Stimulated activated CD8-positive, alpha-beta memory T cell treated with anti-CD3 and anti-CD28 coated beads, Interleukin-15, amount 100 ng/mL, for 48 hours (primary cell): ENCODE measurements at regions not wholly inside any gene's neighbourhood (a gene's known extent, or its start where the extent isn't known, plus 50 kb on each side); places are given as distances from the start of the nearest gene placed in this dataset.

Source experiments
- DNase-seq, 2 donors: peaks; one replicate each; pipeline ENCODE4 v3.0.0-alpha.2; 2020; ENCODE audit warnings: low read depth in 2 of 2

DNA sequence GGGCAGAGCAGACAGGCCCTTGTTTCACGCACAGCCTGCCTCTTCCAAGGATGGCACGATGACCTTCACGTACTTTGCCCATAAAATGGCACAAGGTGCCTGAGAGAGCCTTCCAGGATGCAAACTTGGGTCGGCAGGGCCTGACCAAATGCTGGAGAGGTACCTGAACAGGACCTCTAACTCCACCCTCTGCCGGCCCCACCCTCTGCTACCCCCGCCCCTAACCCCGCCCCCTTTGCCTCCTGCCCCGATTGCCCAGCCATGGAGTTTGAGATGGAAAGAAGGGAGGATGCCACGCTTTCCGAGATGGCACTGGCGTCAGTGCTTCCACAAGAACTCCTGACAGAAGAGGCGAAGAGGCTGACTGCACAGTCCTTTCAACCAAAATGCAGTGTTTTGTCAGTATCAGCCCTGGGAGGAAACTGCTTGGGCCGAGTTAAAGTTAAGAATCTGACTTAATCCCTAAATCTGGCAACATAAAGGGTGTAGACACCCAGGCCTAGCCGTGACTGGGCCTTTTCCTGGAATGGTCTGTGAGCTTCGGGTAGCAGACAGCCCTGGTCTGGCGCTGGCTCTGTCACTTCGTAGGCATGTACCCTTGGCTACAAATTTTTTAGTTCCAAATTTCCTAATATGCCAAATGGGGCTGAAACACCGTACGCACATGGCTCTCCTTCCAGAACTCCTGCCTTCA lies 230.3 kb upstream of the RGMA start:
- no peak for DNase-seq

DNA sequence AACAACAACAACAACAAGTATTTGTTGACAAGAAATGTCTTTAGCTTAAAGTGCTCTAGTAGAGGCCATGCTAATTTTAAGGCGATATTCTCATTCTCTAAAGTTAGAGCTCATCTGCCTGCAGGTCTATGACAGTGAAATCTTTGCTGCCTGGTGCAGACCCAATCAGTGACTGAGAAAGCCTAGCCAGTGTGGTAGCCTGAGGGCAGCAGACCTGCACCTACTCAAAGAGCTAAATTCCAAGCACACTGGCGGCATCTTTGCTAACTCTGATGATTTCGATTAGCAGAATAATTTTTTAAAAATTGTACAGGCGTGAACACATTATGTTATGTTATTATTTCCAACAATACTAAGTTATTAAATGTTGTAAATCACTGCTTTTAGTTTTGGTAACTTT lies 228.8 kb upstream of the RGMA start:
- no peak for DNase-seq

DNA sequence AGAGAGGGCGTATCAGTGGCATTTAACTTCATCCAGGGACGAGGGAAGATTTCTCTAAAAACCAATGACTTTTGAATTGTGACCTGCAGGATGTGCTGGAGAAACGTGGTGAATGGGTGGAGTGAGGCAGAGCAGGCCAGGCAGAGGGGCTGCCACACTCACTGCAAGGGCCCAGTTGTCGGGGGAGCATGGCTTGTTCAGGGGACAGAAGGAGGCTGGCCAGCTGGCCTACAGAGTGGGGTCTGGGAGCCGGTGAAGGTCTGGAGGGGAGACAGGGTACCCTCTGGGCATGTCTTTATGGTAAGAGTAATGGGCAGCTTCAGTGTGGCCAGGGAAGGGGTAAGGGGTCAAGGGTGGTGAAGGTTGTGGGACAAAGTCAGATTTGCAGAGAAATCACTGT lies 225.2 kb upstream of the RGMA start:
- DNase-seq, result no peak

DNA sequence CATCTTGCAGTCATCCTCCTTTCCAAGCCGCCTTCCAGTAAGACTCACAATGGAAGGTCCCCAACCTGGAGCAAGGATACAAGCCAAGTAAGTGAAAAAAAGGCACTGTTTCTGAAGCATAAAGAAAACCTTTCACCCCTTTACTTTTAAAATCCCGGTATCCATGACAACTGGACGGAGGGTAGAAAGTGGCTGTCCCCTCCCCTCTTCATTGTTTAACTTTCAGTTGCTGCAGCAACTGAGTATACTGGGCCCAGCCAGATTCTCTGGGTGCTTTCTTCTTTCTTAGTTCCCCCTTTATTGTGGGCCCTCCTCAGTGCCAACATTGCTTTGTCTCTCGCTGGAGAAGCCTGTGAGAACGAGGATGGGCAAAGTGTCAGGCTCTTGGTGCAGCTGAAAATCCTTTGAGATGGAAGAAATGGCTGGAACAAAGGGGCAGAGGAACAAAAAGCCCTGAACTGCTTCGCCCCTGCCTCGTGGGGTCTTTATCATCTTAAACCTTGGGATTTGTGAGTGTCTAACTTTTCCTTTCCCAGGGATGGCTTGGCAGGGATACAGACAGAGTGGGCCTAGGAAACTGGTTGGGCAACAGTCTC lies 224.0 kb upstream of the RGMA start:
- no peak for DNase-seq

DNA sequence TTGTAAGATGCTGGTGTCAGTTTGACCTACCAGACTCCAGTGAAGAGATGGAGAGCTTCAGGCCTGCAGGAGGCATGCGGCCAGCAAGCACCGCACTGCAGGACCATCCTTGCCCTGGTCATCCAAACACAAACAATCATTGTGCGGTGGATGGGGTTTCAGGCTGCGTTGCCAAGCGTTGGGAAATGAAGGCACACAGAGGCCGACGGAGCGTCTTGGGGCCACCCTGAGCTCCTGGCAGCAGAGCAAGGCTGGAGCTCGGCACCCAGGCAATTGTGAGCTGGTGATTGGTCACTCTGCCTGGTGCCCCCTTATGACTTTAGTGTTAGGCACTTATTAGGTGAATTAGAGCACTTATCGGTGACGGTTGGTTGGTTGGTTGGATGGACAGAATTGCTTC lies 222.6 kb upstream of the RGMA start:
- no peak for DNase-seq

DNA sequence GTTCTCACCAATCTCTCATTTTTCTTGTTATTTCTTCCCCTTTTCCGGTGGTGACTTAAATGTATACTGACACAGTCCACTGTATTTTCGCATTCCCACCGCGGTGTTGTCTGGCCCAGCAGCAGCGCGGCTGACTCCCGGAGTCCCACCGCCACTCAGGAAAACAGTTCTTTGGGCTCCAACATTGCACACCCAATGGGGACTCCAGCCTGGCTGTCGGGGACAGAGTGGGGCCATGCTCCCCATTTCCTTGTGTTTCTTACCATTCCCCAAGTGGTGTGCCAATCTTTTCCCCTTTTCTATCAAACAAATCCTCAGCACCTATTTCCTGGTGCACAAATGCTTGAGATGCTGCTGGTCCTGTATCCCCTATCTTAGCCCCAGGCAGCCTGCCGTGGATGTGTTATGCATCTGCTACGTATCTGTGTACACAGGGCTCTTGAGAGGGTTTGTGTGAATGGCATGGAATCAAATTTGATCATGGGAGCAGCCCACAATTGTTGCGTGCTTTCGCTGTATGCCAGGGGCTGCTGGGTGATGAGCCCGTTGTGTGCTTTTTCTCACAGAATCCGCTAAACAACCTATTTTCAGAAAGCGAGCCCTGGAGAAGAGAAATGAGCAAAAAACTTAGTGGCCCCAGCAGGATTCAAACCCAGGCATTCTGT lies 219.1 kb upstream of the RGMA start:
- DNase-seq, result no peak

DNA sequence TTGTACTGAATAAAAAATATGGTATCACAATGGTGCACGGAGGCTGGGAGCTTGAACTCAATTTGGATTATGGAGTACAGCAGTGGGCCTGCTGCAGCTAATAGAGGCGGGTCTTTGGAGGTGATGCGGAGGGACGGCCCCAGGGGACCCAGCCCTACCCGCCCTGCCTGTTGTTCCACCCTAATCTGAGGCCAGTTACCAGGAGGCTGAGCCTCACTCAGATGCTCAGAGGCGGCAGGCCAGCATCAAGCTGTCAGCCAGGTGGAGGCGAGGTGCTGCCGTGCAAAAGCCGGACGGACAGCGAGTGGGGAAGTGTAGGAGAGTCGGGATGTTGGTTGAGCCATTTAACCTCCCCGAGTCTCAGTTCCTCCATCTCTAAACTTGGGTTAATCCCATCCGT lies 218.5 kb upstream of the RGMA start:
- DNase-seq, result no peak

DNA sequence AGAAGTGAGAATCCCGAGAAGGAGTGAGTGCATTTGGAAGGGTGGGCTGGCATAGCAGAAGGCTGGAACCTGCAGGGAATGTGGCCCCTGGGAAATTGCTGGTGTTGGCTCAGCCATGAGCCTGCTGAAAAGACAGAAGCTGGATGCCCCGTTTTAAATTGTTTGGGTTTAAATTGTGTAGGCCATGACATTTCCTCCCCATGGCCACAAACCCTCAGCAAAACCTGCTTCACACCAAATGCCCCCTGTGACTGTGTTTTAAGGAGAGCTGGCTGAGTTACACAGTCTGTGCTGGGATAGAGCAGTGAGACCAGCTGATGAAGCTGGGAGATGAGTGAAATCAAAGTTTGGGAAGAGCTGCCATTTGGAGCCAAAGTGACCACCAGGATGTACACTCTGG lies 216.3 kb upstream of the RGMA start:
- DNase-seq, result no peak

DNA sequence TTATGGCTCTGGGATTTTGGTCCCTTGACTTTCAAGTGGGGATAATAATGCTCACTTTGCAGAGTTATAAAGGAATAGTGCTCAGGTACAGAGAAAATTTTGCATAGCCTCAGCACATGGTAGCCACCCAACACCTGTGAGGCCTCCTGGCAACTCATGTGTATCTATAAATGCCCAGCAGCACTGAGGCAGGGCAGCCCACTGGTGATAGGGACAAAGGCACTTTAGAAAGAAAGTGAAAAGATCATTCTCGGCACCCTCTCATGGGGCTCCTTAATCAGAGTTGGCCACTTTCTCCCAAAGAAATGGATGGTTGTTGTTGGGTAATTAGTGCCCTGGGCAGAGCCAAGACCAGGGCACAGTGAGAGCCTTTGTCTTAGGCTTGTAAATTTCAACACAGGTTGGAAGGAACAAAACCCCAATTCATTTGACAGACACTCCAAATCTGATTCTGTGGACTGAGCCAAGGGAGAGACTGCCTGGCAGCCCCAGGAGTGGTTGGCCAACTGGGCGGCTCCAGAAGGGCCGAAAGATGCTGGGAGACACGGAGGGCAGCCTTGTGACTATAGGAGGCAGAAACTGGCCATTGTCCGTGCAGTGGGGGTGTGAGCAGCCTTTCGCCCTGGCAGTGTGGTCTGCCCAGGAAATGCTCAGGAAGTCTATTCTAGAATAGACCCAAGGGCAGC lies 213.2 kb upstream of the RGMA start:
- no peak for DNase-seq

DNA sequence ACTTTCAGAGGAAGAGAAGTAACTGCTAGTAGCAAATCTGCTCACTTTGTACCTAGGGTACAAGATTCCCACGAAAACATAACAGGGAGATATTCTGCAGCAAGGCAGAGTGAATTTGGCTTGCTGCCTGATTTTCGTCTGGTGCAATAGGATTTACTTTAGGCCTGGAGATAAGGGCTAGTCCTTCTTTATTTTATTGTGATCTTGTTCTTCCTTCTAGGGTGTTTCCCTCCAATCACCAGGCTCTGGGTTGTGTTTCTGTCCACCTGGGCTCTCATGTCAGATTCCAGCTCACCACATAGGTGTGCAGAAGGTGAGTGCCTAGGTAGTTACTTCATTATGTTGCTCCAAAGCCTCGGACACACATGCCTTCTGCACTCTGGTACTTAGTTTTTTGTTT lies 211.8 kb upstream of the RGMA start:
- no peak for DNase-seq

DNA sequence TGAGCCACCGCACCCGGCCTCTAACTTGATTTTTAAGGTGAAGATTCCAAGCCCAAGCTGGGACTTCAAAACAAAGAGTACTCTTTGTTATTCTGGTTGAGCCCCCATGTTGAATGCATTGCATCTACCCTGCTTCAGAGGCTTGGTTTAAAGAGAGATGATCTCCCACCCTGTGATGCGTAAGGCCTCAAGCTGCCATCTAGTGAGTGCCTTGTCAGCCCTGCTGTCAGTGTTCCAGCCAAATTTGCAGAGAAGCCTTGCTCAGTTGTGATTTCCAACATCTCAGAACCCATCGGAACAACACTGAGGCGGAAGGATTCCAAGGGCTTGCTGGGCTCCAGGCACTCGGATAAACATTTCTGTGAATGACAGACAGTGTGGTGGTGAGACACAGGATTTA lies 210.7 kb upstream of the RGMA start:
- no peak for DNase-seq

DNA sequence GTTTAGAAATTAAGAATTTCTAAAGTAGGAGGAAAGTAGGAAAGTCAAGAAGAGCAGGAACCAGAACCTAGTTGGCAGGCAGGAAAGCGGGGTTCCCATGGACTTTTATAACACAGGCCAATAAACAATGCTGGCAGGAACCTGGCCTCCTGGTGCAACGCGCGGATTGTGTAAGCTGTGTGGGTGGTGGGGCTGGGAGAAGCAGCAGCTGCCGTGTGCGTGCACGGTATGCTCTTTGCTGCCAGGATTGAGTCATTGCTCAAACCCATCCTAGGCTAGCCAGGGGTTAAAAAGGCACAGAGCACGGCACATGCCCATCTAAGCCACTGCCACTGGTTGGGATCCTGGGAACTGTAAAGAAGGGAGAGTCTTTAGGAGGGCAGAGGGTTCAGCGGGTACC lies 209.9 kb upstream of the RGMA start:
- DNase-seq, result no peak

DNA sequence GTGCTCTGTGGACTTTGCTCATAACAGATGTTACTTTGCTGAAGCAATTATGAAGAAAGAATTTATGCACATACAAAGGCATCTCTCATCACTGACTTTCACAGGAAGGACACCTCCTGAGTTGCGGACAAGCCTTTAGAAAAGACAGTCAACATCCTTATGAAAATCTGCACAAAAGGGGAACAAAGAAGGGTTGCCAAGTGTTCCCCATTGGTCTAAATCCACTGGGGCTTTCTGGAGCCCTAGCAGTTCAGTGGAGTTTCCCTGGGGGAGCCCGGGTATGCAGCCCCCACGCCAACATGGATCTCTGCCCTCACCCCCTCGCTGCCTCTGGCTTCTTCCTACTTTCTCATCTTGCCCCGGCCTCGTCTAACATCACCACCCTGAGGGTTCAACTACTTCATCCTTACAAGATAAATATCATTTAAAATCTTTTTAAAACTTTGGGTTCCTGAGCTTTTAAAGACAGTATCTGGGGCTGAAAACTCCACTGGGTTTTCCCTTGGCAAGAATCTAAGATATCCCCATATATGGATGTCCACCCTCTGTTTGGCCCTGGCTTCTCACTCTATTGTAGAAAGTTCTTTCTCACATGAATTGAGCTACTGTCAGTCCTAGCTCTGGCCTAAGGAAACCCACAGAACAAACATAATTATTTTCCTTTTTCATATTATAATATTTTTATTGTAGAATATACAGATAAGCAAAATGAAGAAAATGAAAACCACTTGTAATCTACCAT lies 207.9 kb upstream of the RGMA start:
- DNase-seq, result no peak

DNA sequence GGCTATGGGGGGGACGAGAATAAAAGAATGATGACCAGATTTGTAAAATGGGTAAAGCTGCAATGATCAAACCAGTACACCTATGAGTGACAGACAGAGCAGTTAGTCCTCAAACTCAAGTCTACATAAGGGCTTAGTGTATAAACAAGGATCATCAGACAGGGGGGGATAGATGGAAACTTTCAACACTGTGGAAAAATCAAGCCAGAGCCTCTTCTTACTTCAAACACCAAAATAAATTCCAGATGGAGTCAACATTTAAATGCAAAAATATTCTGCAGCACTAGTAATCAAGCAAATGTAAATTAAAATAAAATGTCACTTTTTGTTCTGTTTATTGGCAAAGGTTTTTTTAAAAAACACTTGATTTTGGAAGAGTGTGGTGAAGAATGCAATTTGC lies 205.9 kb upstream of the RGMA start:
- no peak for DNase-seq

DNA sequence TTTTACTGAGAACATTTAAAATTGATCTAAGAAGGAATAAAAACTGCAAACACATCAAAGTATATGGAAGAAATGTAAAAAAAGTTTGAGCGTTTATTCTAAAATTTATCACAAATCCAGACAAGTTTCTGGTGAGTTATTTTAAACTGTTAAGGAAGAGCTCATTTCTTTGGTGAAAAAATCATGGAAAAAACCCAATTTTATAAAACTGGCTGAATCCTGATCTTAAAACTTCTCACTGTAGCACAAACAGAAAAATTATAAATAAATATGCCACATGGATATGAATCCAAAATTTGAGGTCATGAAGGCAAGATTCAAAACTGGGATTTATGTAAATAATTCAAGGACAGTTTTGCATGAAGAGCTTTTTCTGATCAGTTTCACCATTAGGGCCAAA lies 205.1 kb upstream of the RGMA start:
- DNase-seq, result no peak

DNA sequence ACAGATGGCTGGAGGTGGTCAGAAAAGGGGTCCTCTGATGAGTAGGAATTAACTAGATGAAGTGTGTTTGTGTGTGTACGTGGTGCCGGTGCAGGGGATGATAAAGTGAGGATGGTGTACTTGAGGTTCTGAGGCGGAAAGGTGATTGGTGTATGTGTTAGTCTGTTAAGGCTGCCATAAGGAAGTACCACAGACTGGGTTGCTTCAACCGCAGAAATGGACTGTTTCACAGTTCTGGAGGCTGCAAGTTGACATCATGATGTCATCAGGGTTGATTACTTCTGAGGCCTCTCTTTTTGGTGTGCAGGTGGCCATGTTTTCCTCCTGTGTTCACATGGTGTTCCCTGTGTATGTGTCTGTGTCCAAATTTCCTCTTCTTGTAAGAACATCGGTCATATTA lies 202.4 kb upstream of the RGMA start:
- DNase-seq, result no peak

DNA sequence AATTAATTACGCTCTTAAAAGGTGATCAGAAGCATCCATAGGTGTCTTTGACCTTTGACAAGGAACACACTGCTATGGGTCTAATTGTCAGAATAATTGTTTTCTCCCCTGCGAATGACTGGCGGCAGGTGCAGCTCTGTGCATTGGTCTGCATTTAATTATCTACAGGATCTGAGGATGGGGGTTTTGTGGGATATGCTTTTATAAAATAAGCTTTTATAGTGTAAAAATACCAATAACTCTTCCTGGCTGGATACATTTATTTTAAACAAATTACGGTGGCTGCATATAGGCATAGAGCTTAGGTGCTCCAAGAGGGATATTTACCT lies 201.6 kb upstream of the RGMA start:
- no peak for DNase-seq

DNA sequence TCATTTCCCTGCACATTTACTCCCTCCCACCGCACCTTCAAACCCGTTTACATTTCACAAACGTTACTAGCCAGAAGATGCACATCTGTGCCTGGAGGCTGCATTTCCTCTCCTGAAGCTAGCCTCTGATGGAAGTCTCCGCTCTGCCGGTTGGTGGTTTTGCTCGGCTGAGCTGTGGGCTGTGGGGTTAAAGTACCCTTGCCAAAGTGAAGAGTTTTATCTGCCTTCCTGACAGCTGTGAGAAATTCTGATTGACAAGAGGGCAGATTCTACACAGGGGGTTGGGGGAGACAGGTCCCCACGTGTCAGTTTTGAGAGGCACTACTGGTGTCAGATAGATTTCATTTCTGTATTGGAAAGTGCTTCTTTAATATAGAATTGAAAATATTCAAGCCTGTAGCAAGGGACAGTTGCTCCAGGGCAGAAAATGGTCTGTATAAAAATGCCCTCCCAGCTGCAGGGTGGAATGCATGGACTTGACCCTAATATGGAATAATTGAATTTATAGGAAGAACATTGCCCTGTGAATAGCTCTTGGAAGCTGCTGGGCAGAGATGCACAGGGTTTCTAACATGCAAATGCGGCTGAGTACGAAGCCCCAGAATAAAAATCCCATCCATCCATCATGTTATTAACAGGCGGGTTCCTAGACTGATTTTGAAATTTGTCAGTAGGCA lies 201.1 kb upstream of the RGMA start:
- no peak for DNase-seq

DNA sequence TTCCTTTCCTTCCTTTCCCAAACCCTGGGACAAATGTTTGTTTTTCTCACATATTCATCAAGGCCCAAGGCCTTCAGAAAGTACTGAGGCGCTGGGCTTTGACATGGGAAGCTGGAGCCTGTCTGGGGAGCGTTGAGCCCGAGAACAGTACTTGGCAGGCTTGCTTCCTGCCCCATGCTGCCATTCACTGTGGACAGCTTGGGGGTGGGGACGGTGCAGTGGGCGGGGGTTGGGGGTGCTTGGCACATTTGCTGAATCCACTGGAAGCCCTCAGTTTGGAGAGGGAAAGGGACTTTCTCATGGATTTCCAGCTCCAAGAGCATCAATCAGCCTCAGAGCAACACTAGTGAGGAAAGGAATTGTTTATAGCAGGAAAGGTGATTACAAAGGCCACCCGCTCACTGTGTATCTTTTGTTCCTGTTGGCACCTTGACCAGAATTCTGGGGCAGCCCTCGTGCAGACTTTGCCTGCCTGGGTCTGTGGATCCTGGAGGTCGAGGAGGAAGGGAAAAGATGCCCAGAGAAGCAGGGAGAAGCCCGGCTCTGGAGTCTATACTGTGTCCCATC lies 199.8 kb upstream of the RGMA start:
- no peak for DNase-seq

DNA sequence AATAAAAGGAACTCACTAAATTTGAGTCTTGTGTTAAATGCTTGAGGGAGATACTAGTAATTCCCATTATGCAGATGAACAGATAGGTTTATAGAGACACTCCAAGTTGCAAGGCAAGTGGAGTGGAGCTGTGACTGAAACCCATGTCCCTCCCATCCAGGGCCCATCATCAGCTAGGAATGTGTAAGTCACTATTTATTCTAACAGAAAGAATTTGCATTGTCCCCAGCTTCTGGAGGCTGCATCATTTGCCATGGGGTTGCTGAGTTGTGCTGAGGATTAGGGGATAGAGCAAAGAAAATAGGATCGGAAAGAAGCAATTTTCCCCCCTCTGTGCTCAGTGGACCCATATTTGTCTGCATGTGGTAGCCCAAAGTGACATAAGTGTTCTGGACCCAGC lies 197.4 kb upstream of the RGMA start:
- DNase-seq, result no peak

DNA sequence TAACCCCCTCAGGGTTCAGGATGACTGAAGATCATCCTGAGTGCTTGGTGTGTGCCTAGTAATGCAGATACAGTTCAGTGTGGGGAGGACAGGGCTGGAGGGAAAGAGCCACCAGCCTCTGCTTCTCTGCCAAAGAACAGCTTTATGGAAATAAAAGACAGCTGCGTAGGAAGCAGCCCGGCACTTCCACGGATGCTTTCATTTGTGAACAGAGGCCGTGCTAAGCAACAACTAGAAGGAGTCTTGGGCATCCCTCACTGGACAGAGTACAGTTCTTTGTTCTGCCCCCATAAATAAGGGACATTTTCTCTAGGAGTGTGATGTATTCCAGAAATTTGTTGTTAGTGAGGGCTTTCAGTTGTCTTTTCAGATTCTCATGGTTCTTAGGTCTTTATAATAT lies 194.8 kb upstream of the RGMA start:
- DNase-seq, result no peak

DNA sequence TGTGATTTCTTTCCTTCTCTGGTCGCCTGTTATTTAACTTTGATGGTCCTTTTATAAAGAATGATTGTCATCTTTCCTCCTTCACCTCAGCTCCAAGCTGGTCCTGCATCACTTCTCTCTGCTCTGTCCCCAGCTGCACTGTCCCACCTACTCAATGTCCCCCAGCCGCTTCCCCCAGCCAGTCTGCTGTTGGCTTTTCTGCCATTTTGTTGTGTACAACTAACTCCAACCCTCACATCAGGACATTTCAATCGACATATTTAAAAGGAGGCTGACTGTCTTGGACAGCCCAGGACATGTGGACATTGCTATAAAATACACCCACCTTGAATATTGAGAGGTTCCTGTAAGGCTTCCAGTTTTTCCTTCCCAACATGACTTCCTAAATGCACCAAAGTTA lies 193.8 kb upstream of the RGMA start:
- DNase-seq, result no peak
